AG09309 (cell line): ENCODE measurements at regions not wholly inside any gene's neighbourhood (a gene's known extent, or its start where the extent isn't known, plus 50 kb on each side); places are given as distances from the start of the nearest gene placed in this dataset.

ENCODE experiments used
- DNase-seq: peaks from one replicate; pipeline ENCODE4 v3.0.0-alpha.2; 2010; ENCODE audit warnings: low read depth
- H3K4me3 ChIP-seq: 2 replicates; pipeline ENCODE4 v1.5.1; 2011; ENCODE audit warnings: mild to moderate bottlenecking, low read depth, low read length, moderate library complexity; ENCODE audit not compliant: control insufficient read depth
- TF ChIP-seq, protein P1 (sequence below): IDR thresholded peaks from 2 replicates; pipeline ENCODE4 v1.5.1; 2011; ENCODE audit warnings: mild to moderate bottlenecking, low read depth, low read length, inconsistent platforms; ENCODE audit not compliant: insufficient read depth, control insufficient read depth; ENCODE audit errors: missing control alignments

DNA sequence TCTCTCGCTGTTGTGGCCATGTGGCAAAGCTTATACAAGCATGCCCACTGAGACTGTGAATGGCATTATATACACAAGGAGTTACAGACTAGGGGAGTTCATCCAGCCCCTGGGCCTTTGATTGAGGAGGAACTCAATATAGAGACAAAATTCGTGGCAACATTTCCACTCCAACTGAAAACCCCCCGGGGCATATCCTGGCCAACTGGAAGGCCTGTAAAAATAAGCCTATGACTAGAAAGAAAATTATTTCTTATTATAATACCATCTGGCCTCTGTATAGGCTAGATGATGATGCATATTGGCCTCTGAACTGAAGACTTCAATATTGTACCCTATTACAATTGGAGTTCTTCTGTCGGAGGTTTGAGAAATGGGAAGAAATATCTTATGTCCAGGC is 175.5 kb upstream of the GJE1 start:
- TF ChIP-seq, protein P1, sequence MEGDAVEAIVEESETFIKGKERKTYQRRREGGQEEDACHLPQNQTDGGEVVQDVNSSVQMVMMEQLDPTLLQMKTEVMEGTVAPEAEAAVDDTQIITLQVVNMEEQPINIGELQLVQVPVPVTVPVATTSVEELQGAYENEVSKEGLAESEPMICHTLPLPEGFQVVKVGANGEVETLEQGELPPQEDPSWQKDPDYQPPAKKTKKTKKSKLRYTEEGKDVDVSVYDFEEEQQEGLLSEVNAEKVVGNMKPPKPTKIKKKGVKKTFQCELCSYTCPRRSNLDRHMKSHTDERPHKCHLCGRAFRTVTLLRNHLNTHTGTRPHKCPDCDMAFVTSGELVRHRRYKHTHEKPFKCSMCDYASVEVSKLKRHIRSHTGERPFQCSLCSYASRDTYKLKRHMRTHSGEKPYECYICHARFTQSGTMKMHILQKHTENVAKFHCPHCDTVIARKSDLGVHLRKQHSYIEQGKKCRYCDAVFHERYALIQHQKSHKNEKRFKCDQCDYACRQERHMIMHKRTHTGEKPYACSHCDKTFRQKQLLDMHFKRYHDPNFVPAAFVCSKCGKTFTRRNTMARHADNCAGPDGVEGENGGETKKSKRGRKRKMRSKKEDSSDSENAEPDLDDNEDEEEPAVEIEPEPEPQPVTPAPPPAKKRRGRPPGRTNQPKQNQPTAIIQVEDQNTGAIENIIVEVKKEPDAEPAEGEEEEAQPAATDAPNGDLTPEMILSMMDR, result no peak
- no peak overlapping the region for H3K4me3 ChIP-seq
- DNase-seq, result no peak

DNA sequence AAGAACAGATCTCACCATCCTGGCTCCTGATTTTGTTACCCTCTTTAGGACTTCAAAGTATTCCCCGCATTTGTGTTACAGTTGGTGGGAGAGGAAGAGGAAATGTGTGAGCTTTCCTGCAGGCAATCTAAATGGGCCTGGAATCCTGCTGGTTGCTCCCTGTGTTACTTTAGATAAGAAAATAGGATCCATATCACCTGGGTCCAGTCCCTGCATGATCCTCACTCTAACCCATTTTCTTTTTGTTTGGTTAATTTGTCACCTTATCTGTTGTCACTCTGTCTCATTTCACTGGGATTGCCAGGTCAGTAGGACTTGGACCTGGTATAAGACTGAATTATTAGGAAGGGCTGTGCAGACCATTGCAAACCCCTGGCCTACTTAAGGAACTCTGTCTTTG is 175.9 kb upstream of the GJE1 start:
- TF ChIP-seq, protein P1, result no peak
- no peak for DNase-seq
- no peak overlapping the region for H3K4me3 ChIP-seq

DNA sequence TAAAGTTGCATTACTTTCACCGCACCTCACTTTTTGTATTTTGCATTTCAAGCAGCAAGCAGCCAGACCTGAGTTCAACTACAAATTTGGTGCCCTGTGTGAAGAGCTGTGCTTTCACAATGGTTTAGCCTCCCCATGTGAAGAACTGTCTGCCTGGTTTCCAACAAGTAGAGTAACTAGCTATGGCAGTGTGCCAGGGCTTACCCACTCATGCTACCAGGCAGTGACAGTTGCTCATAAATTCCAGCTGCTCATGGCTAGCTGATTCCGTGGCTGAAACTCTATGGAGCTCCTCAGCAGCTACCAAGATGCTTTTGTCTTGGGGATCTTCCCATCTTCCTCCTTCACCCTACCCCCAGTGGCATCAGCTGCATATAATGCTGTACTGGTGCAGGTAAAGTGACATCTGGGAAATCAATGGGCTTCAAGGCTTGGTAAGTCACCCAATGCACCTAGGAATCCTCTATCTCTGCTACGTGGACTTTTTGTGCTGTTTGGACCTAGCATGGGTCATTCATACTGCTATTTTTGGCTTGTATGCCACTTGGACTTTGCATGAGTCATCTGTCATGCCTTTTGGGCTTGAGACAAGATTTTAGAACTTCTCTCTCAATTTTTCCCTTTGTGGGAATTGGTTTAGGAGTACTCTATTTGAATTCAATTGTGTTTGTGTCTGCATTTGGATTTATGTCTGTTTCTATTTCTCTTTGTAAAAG is 176.5 kb upstream of the GJE1 start:
- H3K4me3 ChIP-seq, result no peak overlapping the region
- TF ChIP-seq, protein P1, result no peak
- DNase-seq, result peak; percentile 10

DNA sequence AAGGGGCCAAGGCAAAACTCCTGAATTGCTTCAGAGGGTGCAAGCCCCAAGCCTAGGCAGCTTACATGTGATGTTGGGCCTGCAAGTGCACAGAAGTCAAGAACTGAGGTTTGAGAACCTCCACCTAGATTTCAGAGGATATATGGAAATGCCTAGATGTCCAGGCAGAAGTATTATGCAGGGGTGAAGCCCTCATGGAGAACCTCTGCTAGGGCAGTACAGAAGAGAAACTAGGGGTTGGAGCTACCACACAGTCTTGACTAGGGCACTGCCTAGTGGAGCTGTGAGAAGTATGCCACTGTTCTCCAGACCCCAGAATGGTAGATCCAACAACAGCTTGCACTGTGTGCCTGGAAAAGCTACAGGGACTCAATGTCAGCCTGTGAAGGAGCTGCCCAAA is 179.7 kb upstream of the GJE1 start:
- no peak for DNase-seq
- TF ChIP-seq, protein P1, result no peak
- no peak overlapping the region for H3K4me3 ChIP-seq

DNA sequence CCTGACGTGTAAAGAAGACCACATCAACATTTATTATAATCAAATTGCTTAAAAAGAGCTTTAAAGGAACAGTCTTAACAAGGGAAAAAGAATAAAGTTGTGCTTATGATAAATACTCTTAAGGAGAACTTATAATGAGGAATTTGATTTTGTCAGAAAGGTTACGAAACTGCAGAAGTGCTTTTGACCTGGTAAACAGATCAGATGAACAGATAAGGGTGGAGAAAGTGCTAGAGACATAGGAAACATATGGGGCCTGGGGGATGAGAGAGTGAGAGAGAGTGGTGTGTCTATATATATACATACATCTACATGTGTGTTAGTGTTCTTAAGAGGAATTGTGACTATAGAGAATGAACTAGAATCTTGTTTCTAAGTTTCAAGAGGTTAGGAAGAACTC is 186.2 kb upstream of the GJE1 start:
- TF ChIP-seq, protein P1, result no peak
- DNase-seq, result no peak

DNA sequence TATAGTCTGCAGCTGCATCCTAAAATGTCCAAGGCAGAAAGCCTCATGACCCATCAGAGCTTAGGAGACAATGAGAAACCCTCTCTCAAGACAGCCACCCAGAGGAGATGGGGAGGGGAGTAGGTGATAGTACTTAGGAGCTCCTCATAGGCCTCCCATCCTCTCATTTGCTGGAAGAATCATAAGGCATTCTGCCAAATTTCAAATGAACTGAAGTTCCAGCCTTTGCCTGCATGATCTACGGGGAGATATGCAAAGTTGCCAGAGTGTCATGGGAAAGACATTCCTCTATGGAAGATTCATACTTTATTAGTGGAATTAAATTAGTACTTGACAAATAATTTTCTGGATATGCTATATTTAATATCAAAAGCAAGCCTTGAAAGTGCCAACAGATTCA is 194.1 kb upstream of the GJE1 start:
- TF ChIP-seq, protein P1, result no peak
- DNase-seq, result no peak
- no peak overlapping the region for H3K4me3 ChIP-seq

More for the DNA sequence above, 186.2 kb upstream of the GJE1 start:
- H3K4me3 ChIP-seq, result no peak overlapping the region
